HG03066 (cell line): ENCODE measurements at regions not wholly inside any gene's neighbourhood (a gene's known extent, or its start where the extent isn't known, plus 50 kb on each side); places are given as distances from the start of the nearest gene placed in this dataset.
"Not testable (repeated sequence)": the region's sequence is repeated elsewhere in the genome, so short reads cannot be mapped to it uniquely, and the experiment has no call there.

Source experiments
- ATAC-seq: cut with Tn5 transposase; IDR thresholded peaks from one replicate; pipeline ENCODE4 v1.9.1; 2021; ENCODE audit warnings: low read depth; ENCODE audit not compliant: unreplicated experiment

DNA sequence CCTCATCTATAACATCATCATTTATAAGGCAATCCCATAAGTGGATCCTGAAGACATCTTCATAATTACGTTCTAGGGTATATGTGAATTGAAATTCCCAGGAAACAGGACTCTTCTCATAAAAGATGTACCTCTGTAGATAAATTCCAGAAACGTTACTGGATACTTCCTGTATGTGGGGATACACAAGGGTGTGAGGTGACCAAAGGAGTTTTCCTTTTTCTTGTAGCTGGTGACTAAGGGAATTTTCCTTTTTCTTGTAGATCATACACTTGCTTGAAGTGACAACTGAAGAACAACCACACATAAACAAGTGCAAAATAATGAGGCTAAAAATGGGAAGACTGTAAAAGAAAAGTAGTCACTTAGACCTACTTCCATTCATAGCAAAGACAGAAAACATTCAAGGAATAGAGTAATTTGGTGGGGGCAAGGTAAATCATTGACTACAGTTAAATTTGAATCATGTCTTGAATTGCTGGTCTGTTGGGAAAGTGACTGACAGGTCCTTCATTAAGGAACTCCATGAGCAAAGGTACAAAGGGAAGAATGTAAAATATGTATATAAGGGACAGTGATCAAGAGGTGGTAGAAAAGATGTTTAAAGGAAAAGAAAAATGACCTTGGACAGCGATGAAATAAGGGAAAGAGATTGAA lies 53.2 kb upstream of the UBE2E3 start:
- ATAC-seq: no peak

DNA sequence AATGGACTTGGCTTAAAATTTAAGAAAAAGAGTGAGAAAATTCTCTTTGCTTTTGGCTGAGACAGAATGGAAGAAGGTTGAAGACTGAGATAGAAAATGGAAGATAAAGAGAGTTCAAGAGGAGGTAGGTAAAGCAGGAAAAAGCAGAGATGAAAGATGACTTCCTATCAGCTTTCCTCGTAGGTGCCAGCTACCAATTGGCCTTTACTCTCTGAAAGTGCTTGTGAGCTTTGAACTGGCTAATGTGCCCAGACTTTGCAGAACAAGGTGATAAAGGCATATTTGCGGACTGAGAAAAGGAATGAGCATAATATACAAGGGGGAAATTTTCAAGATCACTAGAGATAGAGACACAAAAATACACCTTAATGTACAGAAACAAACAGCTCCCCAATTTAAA lies 54.7 kb upstream of the UBE2E3 start:
- no peak for ATAC-seq

GRCh38 chr2:180924063-180924462 lies 56.3 kb upstream of the UBE2E3 start:
- no peak for ATAC-seq

DNA sequence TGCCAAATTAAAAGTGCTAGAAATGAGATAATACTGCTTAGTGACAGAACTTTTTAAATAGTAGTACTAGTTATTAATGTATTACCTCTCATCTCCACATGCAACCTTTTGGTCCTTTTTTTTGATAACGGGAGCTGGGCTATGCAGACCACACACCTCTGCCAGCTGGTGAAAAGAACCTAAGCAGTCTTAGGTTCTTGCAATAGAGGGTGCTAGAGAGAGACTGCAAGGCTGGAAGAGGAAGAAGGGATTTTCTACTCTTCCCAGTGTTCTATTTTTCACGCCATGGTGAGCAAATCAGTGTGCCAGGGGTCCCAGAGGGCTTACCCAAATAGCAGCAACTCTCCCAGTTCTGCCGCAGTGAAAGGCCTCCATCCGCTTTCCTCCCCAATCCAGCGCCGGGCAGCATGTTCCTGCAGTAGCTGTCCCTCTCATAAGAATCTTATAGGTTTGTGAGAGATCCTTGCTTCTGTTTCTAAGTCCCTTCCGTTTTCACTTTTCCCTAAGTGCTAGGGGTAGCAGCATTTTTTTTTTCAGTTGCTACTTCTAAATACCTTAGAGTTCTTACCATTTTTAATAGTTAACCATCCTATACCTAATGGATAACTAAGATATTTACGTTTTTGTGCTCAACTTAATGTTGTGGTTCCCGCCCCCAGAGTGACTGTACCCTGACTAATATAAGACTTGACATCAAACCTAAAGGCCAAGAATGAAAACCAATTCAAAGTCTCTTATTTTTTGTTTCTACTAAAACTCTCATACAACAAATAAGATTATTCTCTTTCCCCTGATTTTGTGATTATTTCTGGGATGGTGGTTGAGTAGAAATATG lies 69.4 kb upstream of the UBE2E3 start:
- ATAC-seq: no peak

- no peak for ATAC-seq
Measured at GRCh38 chr2:180907731-180908130, 72.7 kb upstream of the UBE2E3 start.

DNA sequence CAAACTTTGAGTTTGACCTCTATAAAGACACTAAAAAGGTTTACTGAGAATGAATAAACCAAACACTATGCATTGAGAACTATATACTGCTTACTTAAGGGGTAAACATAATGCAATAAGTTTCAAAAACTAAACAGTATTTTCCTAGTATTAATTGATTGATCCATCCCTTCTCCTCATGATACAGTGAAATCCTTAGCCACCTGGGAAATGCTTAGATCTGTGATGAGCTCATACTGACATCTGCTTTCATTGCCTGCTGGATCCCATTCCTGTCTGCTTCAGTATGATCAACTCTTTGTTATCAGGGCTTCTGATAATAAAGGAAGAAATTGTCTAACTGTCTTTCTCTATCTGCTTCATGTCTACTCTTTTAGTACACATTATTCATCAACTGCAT lies 74.9 kb upstream of the UBE2E3 start:
- ATAC-seq: no peak

DNA sequence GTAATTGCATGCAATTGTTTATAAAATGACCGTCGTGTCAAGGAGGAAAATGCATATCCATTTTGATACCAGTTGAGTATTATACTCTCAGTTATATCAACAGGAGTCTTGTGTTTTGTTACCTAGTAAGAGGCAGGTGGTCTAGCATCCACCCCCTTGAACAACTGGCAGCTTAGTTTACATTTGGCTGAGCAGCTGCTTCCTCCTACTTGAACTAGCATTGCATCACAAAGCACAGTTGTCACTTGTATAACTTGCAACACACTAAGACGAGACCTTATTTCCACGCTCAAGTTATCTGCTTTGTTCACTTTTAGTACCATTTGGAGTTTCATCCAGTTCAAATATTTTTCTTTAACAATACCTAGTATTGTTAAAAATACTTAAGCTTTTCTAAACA lies 75.4 kb upstream of the UBE2E3 start:
- ATAC-seq: no peak

GRCh38 chr2:180901331-180901730 lies 79.1 kb upstream of the UBE2E3 start:
- ATAC-seq: no peak

DNA sequence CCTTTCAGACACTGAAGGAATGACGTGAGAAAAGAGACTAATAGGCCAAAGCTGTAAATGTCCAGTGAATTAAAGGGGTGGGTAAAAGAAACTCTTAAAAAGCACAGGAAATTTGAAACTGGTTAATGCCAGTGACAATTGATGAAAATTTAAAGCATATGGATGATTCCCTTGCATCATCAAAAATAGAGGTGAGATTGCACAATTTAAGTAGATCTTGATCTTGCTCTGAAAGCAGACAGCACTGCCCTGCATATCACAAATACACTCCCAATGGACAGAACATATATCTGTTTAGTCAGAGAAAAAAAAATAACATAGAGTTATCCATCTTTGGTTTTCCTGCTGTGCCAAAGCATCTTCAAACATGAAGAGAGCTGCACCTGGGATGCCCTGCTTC lies 86.7 kb upstream of the UBE2E3 start:
- ATAC-seq: no peak

- ATAC-seq: no peak
Measured at GRCh38 chr2:180892091-180892490, 88.3 kb upstream of the UBE2E3 start.

- no peak for ATAC-seq
Measured at GRCh38 chr2:180891360-180891759, 89.0 kb upstream of the UBE2E3 start.

GRCh38 chr2:180890781-180891180 lies 89.6 kb upstream of the UBE2E3 start:
- ATAC-seq: no peak

GRCh38 chr2:180882959-180883358 lies 97.4 kb upstream of the UBE2E3 start:
- ATAC-seq: no peak

GRCh38 chr2:180876506-180876905 lies 103.9 kb upstream of the UBE2E3 start:
- ATAC-seq: no peak

- ATAC-seq: no peak
Measured at GRCh38 chr2:180873219-180873618, 107.2 kb upstream of the UBE2E3 start.

- not testable (repeated sequence) for ATAC-seq
Measured at GRCh38 chr2:180872781-180873180, 107.6 kb upstream of the UBE2E3 start.

DNA sequence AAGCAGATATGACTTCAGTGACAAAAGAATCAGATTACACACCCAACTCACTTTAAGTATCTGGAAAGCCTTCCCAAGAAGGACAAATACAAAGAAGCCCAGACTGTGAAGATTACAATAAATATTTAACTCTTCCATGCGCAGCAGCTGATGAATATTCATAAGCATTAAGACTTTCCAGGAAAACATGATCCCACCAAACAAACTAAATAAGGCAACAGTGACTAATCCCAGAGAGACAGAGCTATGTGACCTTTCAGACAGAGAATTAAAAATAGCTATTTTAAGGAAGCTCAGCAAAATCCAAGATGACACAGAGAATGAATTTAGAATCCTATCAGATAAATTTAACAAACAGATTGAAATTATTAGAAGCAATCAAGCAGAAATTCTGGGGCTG lies 108.2 kb upstream of the UBE2E3 start:
- ATAC-seq: no peak

GRCh38 chr2:180871649-180872048 lies 108.8 kb upstream of the UBE2E3 start:
- no peak for ATAC-seq

DNA sequence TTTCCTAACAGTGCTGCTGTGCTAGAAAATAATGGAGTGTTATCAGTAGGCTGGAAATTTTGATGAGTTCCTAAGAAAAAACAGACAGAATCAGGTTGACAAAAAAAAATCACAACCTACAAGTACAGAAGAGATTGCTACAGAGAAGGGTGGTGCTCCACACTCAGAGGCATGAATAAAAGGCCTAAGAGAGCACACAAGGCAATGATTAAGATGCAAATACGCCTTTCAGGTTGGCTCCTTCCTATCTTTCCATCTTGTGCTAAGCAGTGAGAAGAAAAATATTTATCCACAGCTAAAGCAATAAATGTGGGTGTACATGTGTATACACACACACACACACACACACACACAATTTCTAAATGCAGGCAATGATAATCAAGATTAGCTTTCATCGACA lies 130.6 kb upstream of the UBE2E3 start:
- ATAC-seq: no peak

- no peak for ATAC-seq
Measured at GRCh38 chr2:180848393-180848792, 132.0 kb upstream of the UBE2E3 start.

DNA sequence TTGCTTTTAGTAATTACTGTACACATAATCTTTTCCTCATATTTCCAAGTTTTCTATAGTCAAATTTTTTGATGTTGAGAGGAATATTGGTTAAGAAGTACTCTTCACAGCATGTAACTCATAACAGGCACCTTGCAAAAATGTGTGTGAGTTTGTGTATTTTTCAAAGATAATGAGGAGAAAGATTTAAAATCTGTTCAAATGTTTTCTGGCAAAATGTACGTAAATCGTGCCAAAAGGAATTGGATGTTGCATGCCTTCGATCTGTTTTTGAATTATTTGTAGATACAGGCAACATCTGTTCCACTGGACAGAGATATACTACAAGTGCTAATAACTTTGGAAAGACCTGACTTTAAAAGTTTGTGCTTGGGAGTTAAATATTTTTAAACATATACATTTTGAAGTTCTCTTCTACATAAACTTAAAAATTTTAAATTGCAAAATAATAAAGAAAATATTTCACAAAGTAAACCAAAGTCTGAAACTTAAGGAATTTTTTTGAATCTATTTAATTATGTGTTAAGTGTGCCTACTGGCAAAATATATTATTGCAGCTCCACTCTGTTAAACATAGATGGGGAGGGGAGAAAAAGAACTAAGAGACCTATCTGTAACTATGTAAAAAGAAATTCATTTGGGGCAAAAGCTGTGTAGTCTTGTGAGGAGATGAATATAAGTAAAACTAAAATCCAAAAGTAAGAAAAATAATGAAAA lies 133.5 kb upstream of the UBE2E3 start:
- ATAC-seq: no peak

DNA sequence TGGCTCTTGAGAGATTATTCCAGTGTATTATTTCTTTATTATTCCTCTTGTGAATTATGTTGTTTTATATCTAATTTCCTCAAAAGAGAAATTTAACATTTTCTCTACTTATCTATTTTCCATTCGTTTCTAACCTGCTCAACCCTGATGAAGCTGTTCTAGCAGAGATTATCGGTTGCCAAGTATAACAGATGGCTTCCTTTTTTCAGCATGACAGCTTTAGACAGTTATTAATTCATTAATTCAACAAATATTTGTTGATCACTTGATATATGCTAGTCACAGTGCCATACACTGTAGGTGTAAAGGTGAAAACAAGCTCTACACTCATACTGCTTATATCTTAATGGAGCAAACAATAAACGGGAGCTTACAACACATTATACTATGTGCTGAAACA lies 137.9 kb upstream of the UBE2E3 start:
- no peak for ATAC-seq
